Left lobe of liver (tissue), 2 donors: ENCODE measurements at regions not wholly inside any gene's neighbourhood (a gene's known extent, or its start where the extent isn't known, plus 50 kb on each side); places are given as distances from the start of the nearest gene placed in this dataset.

Experiments used
- ATAC-seq: fragments of 200-7000 bp; cut with Tn5 transposase; one replicate; pipeline ENCODE4 v1.9.1; 2020; ENCODE audit warnings: mild to moderate bottlenecking, moderate library complexity
- DNase-seq: peaks from one replicate; pipeline ENCODE4 v3.0.0-alpha.2; 2020; ENCODE audit warnings: low spot score
- donor health status: DM: no; HTN: no; CAD: no; lungs with moderate emphysema.
- donor health status: DM: no; HTN: yes; CAD: no.

- ATAC-seq (peak; percentile 44), DNase-seq (no peak)
Observed at GRCh38 chr2:103734911-103735310, 973.1 kb downstream of the TMEM182 start.

GRCh38 chr2:103738108-103738507 is 976.3 kb downstream of the TMEM182 start:
- no peak for ATAC-seq
- DNase-seq: no peak

GRCh38 chr2:103738606-103739005 is 976.8 kb downstream of the TMEM182 start:
- DNase-seq (no peak), ATAC-seq (no peak)

GRCh38 chr2:103739186-103739585 is 977.4 kb downstream of the TMEM182 start:
- no peak for ATAC-seq
- no peak for DNase-seq

GRCh38 chr2:103739921-103740320 is 978.1 kb downstream of the TMEM182 start:
- DNase-seq: no peak
- ATAC-seq: no peak

GRCh38 chr2:103740631-103741030 is 978.8 kb downstream of the TMEM182 start:
- ATAC-seq (no peak), DNase-seq (no peak)

GRCh38 chr2:103743195-103743594 is 981.4 kb downstream of the TMEM182 start:
- ATAC-seq: no peak
- no peak for DNase-seq

GRCh38 chr2:103754530-103754929 is 992.7 kb downstream of the TMEM182 start:
- ATAC-seq (peak; percentile 52), DNase-seq (no peak)

- ATAC-seq (peak; percentile 95), DNase-seq (no peak)
Observed at GRCh38 chr2:103773884-103774283, 1012.1 kb downstream of the TMEM182 start.

- ATAC-seq (no peak), DNase-seq (no peak)
Observed at GRCh38 chr2:103780088-103780702, 1018.4 kb downstream of the TMEM182 start.

- ATAC-seq (no peak), DNase-seq (no peak)
Observed at GRCh38 chr2:103781313-103781712, 1019.5 kb downstream of the TMEM182 start.

GRCh38 chr2:103784261-103784660 is 1022.4 kb downstream of the TMEM182 start:
- DNase-seq: no peak
- ATAC-seq: no peak

- DNase-seq (no peak), ATAC-seq (no peak)
Observed at GRCh38 chr2:103785432-103785831, 1023.6 kb downstream of the TMEM182 start.

GRCh38 chr2:103785956-103786355 is 1024.1 kb downstream of the TMEM182 start:
- ATAC-seq: no peak
- no peak for DNase-seq

GRCh38 chr2:103788389-103788788 is 1026.6 kb downstream of the TMEM182 start:
- ATAC-seq: peak; percentile 87
- peak; percentile 65 for DNase-seq

GRCh38 chr2:103788951-103789350 is 1027.1 kb downstream of the TMEM182 start:
- ATAC-seq (no peak), DNase-seq (no peak)

GRCh38 chr2:103789381-103790095 is 1027.7 kb downstream of the TMEM182 start:
- peak; percentile 86 for DNase-seq
- ATAC-seq: peak; percentile 83

GRCh38 chr2:103792042-103792441 is 1030.2 kb downstream of the TMEM182 start:
- ATAC-seq (no peak), DNase-seq (no peak)

- DNase-seq (no peak), ATAC-seq (no peak)
Observed at GRCh38 chr2:103798291-103798690, 1036.5 kb downstream of the TMEM182 start.

GRCh38 chr2:103804013-103804412 is 1042.2 kb downstream of the TMEM182 start:
- DNase-seq: no peak

GRCh38 chr2:103805746-103806145 is 1043.9 kb downstream of the TMEM182 start:
- no peak for DNase-seq
- no peak for ATAC-seq

More at GRCh38 chr2:103804013-103804412, 1042.2 kb downstream of the TMEM182 start:
- no peak for ATAC-seq

GRCh38 chr2:103808814-103809213 is 1045.1 kb upstream of the POU3F3 start:
- no peak for ATAC-seq
- no peak for DNase-seq

GRCh38 chr2:103809415-103809814 is 1044.5 kb upstream of the POU3F3 start:
- ATAC-seq: no peak
- no peak for DNase-seq
